BJ (cell line): ENCODE measurements at regions not wholly inside any gene's neighbourhood (a gene's known extent, or its start where the extent isn't known, plus 50 kb on each side); places are given as distances from the start of the nearest gene placed in this dataset.

Experiments
- CTCF ChIA-PET: fragments of 350-600 bp; formaldehyde crosslinking; extraction: SDS; loops from one replicate; lab custom pipeline; 2021; ENCODE audit warnings: antibody characterized with exemption, inconsistent platforms; lab: Yijun Ruan, JAX
- POLR2A ChIA-PET: fragments of 300-600 bp; sonication (Branson Sonifier 250); formaldehyde crosslinking; extraction: SDS; loops from one replicate; lab custom pipeline; 2021; ENCODE audit warnings: antibody characterized with exemption; lab: Charles Lee
- DNase-seq: peaks from one replicate; pipeline ENCODE4 v3.0.0-alpha.2; 2011; ENCODE audit warnings: low read depth
- H3K27me3 ChIP-seq: 2 replicates; pipeline ENCODE4 v1.6.0; 2011; ENCODE audit warnings: low read length; ENCODE audit not compliant: control insufficient read depth, insufficient read depth
- H3K36me3 ChIP-seq: 2 replicates; pipeline ENCODE4 v1.5.1; 2011; ENCODE audit warnings: low read length; ENCODE audit not compliant: control insufficient read depth, insufficient read depth
- H3K4me3 ChIP-seq: 2 replicates; pipeline ENCODE4 v1.5.1; 2011; ENCODE audit warnings: low read depth, mild to moderate bottlenecking, control low read depth, low read length
- TF ChIP-seq, protein P1 (sequence below): IDR thresholded peaks from 2 replicates; pipeline ENCODE4 v1.5.1; 2011; ENCODE audit warnings: low read depth, mild to moderate bottlenecking, control low read depth, inconsistent platforms, low read length, moderate library complexity; ENCODE audit not compliant: insufficient read depth

DNA sequence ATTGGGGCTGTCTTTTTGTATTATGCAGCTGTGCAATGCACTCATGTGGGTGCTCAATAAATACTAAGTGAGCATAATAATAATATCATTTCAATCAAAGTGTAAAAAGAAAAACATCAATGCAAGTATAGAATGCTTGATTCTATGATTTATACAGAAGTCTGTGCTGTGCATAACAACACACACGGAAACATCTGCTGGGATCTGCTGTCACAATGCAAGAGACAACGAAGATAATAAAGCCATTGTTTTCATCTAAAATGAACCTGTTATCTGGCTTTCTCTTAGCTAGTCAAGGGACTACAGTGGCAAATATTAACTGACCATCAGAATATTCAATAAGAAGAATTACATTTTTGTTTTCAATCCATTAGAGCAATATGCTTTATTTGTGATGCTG lies 1156.9 kb upstream of the MAP3K7 start:
- DNase-seq, result no peak
- CTCF ChIA-PET, result no interaction called here
- TF ChIP-seq, protein P1, sequence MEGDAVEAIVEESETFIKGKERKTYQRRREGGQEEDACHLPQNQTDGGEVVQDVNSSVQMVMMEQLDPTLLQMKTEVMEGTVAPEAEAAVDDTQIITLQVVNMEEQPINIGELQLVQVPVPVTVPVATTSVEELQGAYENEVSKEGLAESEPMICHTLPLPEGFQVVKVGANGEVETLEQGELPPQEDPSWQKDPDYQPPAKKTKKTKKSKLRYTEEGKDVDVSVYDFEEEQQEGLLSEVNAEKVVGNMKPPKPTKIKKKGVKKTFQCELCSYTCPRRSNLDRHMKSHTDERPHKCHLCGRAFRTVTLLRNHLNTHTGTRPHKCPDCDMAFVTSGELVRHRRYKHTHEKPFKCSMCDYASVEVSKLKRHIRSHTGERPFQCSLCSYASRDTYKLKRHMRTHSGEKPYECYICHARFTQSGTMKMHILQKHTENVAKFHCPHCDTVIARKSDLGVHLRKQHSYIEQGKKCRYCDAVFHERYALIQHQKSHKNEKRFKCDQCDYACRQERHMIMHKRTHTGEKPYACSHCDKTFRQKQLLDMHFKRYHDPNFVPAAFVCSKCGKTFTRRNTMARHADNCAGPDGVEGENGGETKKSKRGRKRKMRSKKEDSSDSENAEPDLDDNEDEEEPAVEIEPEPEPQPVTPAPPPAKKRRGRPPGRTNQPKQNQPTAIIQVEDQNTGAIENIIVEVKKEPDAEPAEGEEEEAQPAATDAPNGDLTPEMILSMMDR, result no peak
- no peak overlapping the region for H3K4me3 ChIP-seq
- POLR2A ChIA-PET, result no interaction called here
- H3K27me3 ChIP-seq, result no peaks in the 10 kb centered on the region
- H3K36me3 ChIP-seq, result no peaks in the 10 kb centered on the region

DNA sequence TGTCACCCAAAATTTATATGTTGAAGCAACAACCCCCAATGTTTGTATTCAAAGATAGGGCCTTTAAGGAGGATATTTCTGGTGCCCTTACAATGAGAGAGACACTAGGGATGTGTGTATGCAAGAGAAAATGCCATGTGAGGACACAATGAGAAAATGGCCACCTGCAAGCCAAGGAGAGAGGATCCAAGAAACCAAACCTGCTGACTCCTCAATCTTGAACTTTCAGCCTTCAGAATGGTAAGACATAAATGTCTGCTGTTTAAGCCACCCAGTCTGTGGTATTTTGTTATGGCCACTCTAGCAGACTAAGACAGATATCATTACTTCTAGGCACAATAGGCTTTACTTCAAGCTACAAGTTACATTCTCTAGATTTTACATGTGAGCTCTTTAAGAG lies 1145.1 kb upstream of the MAP3K7 start:
- Histone ChIP-seq H3K36me3 (no peaks in the 10 kb centered on the region), H3K27me3 (no peaks in the 10 kb centered on the region), H3K4me3 (no peak overlapping the region)
- ChIA-PET POLR2A (no interaction called here), CTCF (no interaction called here)
- TF ChIP-seq, protein P1, result no peak
- DNase-seq, result no peak

DNA sequence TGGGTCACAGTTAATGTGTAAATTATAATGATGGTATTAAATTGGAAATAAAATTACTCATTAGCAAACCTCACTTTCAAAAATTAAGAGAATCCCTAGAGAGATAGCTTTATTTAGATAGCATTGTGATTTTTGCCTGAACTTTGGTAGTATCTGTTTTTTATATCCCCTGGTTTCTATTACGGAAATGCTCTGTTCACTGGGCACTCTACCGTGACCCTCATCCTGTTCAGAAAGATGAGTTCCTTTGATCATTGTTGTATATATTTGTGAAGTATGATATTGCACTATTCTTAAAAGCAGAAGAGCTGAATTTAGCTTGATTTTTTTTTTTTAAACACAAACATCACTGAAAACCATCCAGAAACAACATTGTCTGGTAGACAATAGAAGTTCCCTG lies 1143.8 kb upstream of the MAP3K7 start:
- CTCF ChIA-PET, result no interaction called here
- POLR2A ChIA-PET, result no interaction called here
- no peak for DNase-seq

DNA sequence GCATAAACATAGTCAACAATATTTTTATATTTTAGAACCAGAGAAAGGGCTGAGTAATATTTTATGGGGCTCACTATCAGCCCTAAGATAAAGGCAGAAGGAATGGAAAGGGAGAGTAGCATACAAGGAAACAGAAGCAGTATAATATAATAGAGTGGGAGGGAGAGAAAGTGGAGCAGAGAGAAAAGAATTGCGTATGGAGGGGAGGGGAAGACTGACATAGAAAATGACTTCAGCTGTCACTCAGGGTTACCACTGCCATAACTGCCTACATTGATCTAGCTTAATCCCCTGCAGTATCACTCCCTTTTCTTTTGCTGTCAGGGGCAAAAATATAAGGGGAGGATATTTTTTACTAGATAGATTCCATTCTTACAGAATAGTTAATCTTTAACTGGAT lies 1133.5 kb upstream of the MAP3K7 start:
- CTCF ChIA-PET, result no interaction called here
- no peaks in the 10 kb centered on the region for H3K27me3 ChIP-seq
- TF ChIP-seq, protein P1, result no peak
- no peaks in the 10 kb centered on the region for H3K36me3 ChIP-seq
- POLR2A ChIA-PET, result no interaction called here
- no peak for DNase-seq
- H3K4me3 ChIP-seq, result no peak overlapping the region

More for the DNA sequence above, 1143.8 kb upstream of the MAP3K7 start:
- H3K36me3 ChIP-seq, result no peaks in the 10 kb centered on the region
- TF ChIP-seq, protein P1, result no peak
- H3K27me3 ChIP-seq, result no peaks in the 10 kb centered on the region
- no peak overlapping the region for H3K4me3 ChIP-seq

DNA sequence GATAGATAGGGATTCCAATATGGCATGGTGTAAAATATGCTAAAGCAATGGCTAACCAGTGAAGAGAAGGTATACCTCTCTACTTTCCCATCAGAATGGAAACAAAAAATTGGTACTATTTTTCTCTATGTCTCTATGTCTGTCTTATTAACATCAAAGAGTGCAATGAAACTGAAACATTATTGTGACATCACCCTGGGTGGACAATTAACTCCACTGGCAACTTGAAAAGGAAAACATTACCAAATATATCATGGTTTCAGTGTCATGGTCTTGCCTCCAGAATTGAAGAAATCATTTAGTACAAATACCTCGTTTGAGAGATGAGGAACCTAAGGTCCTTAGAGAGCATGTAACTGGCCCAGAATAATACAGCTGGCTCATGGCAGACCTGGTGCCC lies 1132.5 kb upstream of the MAP3K7 start:
- ChIA-PET POLR2A (no interaction called here), CTCF (no interaction called here)
- no peak overlapping the region for H3K4me3 ChIP-seq
- no peaks in the 10 kb centered on the region for H3K36me3 ChIP-seq
- TF ChIP-seq, protein P1, result no peak
- DNase-seq, result no peak
- no peaks in the 10 kb centered on the region for H3K27me3 ChIP-seq
